ENCODE measurements at regions not wholly inside any gene's neighbourhood (a gene's known extent, or its start where the extent isn't known, plus 50 kb on each side); places are given as distances from the start of the nearest gene placed in this dataset.
A peak's percentile ranks its signal among the peaks of the same experiment; 100 is the strongest.

GRCh38 chr20:4613718-4614620, 72.3 kb upstream of the PRNP start:
- WGBS (ENCODE audit: low lambda C conversion rate), result 23% methylated on average over 15 of the region's 15 CpGs
- H3K27ac ChIP-seq (ENCODE audit: low read depth in 2 of 2, low read length in 1 of 2), result peak overlapping the region in 1 of 2 experiments; percentile 39; a peak in 1 of 4 replicates
- H3K27me3 ChIP-seq (ENCODE audit: insufficient read depth), result no peaks in the 10 kb centered on the region
- no peaks in the 10 kb centered on the region for H3F3A ChIP-seq (replicated peaks; ENCODE audit: insufficient read depth)
- no peaks in the 10 kb centered on the region for H4K20me1 ChIP-seq (ENCODE audit: insufficient read depth)
- no peaks in the 10 kb centered on the region for H3K79me2 ChIP-seq (ENCODE audit: insufficient read depth)
- no peak for DNase-seq
- peaks cover 0 to 14% of the 10 kb centered on the region in 2 experiments; a peak in 1 of 4 replicates for H3K4me1 ChIP-seq (ENCODE audit: control insufficient read depth in 1 of 2, insufficient read depth in 2 of 2, low read depth in 1 of 2, low read length in 1 of 2)
- no peaks in the 10 kb centered on the region for H3K9me2 ChIP-seq
- no peaks in the 10 kb centered on the region for H3K36me3 ChIP-seq (replicated peaks in 1 of 2; ENCODE audit: control insufficient read depth in 1 of 2, insufficient read depth in 2 of 2, low read length in 1 of 2)
- no peak overlapping the region for H3K4me3 ChIP-seq (ENCODE audit: low read depth in 2 of 2, low read length in 1 of 2)
- H3K4me2 ChIP-seq, result peak overlapping the region; percentile 36; the same call in 1 of the 2 replicates
- no peak overlapping the region for H3K9ac ChIP-seq
- no peaks in the 10 kb centered on the region for H3K9me3 ChIP-seq
- peak overlapping the region; percentile 62; the same call in 1 of the 2 replicates for H2AFZ ChIP-seq (ENCODE audit: low read depth)
- ChIA-PET CTCF (interaction anchor here (0.7 to 1.2 kb wide), 4 partner anchors 74 to 111 kb away, joined by 3 to 6 read pairs (median 3); no protein-coding TSS in a partner anchor), POLR2A (no interaction called here)
- TF ChIP-seq FOSL2 (IDR thresholded peaks at IDR 0.05; ENCODE audit: borderline replicate concordance, low read depth) (no peak), MAX (IDR thresholded peaks at IDR 0.05; ENCODE audit: low read depth) (no peak), IRF3 (IDR thresholded peaks at IDR 0.05; ENCODE audit: low read depth, low read length) (no peak), SMC3 (IDR thresholded peaks at IDR 0.05; ENCODE audit: low read depth, low read length) (peak; percentile 70), TEAD4 (IDR thresholded peaks at IDR 0.05; ENCODE audit: borderline replicate concordance, insufficient read depth) (0 out of 2 replicates have a peak, but pooled peaks have one; percentile 12), CHD2 (IDR thresholded peaks at IDR 0.05; ENCODE audit: low read length, partially characterized antibody) (no peak), TCF12 (IDR thresholded peaks at IDR 0.05) (peak; percentile 36), SIN3A (IDR thresholded peaks at IDR 0.05; ENCODE audit: borderline replicate concordance, low read depth, low read length) (no peak), PBX3 (IDR thresholded peaks at IDR 0.05) (0 out of 2 replicates have a peak, but pooled peaks have one; percentile 20), EP300 (IDR thresholded peaks at IDR 0.05; ENCODE audit: borderline replicate concordance in 1 of 2, low read depth in 1 of 2, low read length in 1 of 2) (peak in 1 of 2 experiments; percentile 41; a peak in 1 of 4 replicates), JUND (IDR thresholded peaks at IDR 0.05) (no peak; the same call in 1 of the 2 replicates), FOXJ3 (CRISPR knock-in tag; IDR thresholded peaks at IDR 0.05) (no peak), RCOR1 (IDR thresholded peaks at IDR 0.05; ENCODE audit: low read length) (no peak), MEF2A (IDR thresholded peaks at IDR 0.05; ENCODE audit: borderline replicate concordance, low read depth) (no peak), ELF1 (IDR thresholded peaks at IDR 0.05) (no peak), NFIC (IDR thresholded peaks at IDR 0.05; ENCODE audit: borderline replicate concordance) (peak; percentile 57), YY1 (IDR thresholded peaks at IDR 0.05; ENCODE audit: low read depth) (no peak), NRF1 (IDR thresholded peaks at IDR 0.05; ENCODE audit: low read depth, low read length) (no peak), MXI1 (IDR thresholded peaks at IDR 0.05; ENCODE audit: low read depth, low read length) (no peak), TAF1 (IDR thresholded peaks at IDR 0.05; ENCODE audit: borderline replicate concordance, low read depth, low read length) (no peak), REST (IDR thresholded peaks at IDR 0.05; ENCODE audit: low read depth, low read length) (no peak), CTCF (IDR thresholded peaks at IDR 0.05) (peak; percentile 71), POLR2AphosphoS5 (IDR thresholded peaks at IDR 0.05; ENCODE audit: low read depth, low read length) (no peak)

Measured in SK-N-SH (cell line).